Bronchial epithelial cell (primary cell): ENCODE measurements at regions not wholly inside any gene's neighbourhood (a gene's known extent, or its start where the extent isn't known, plus 50 kb on each side); places are given as distances from the start of the nearest gene placed in this dataset.

Experiments
- DNase-seq: peaks from one replicate; pipeline ENCODE4 v3.0.0-alpha.2; 2010; ENCODE audit warnings: low read depth
- FAIRE-seq: peaks from 2 replicates; lab custom pipeline; 2011; peaks lifted over from hg19 to GRCh38; lab: Jason Lieb, UNC
- H3K27me3 ChIP-seq: 2 replicates; pipeline ENCODE4 v1.5.1; 2011; ENCODE audit warnings: low read length; ENCODE audit not compliant: control insufficient read depth, insufficient read depth
- H3K36me3 ChIP-seq: 2 replicates; pipeline ENCODE4 v1.5.1; 2011; ENCODE audit warnings: low read length; ENCODE audit not compliant: control insufficient read depth, insufficient read depth
- H3K4me3 ChIP-seq: 2 replicates; pipeline ENCODE4 v1.5.1; 2011; ENCODE audit warnings: mild to moderate bottlenecking, low read depth, low read length, control low read depth
- CTCF ChIP-seq: IDR thresholded peaks from 2 replicates; pipeline ENCODE4 v1.5.1; 2011; ENCODE audit warnings: mild to moderate bottlenecking, moderate library complexity, low read length, control low read depth, inconsistent platforms; ENCODE audit not compliant: insufficient read depth, severe bottlenecking

GRCh38 chr15:69781411-69782125, 316.1 kb downstream of the TLE3 start:
- H3K4me3 ChIP-seq: no peak overlapping the region
- DNase-seq (no peak), FAIRE-seq (no peak)
- no peaks in the 10 kb centered on the region for H3K36me3 ChIP-seq
- no peak for TF ChIP-seq CTCF
- H3K27me3 ChIP-seq: peaks cover 8% of the 10 kb centered on the region

GRCh38 chr15:69782139-69782658, 315.5 kb downstream of the TLE3 start:
- no peak for FAIRE-seq
- no peak overlapping the region for H3K4me3 ChIP-seq

DNA sequence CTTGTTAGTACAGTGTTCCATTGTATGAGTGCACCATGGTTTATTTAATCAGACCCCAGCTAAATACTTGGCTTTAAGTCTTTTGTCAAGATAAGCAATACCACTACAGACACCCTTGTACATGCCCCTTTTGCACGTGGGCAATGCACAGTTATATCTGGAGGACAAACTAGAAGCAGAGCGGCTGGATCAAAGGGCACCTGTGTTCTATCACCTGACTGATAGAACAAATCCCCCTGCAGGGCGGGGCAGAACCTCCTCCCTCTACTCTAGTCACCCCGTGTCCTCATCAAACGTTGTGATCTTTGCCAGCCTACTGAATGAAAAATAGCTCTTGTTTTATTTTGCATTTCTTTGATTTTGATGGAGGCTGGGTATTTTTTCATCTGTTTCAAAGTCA, 314.9 kb downstream of the TLE3 start:
- Histone ChIP-seq H3K27me3 (peaks cover 8% of the 10 kb centered on the region), H3K4me3 (no peak overlapping the region), H3K36me3 (no peaks in the 10 kb centered on the region)
- FAIRE-seq (no peak), DNase-seq (no peak)
- TF ChIP-seq CTCF: no peak

More at GRCh38 chr15:69782139-69782658, 315.5 kb downstream of the TLE3 start:
- DNase-seq: no peak
- H3K36me3 ChIP-seq: no peaks in the 10 kb centered on the region
- no peak for TF ChIP-seq CTCF
- peaks cover 8% of the 10 kb centered on the region for H3K27me3 ChIP-seq

DNA sequence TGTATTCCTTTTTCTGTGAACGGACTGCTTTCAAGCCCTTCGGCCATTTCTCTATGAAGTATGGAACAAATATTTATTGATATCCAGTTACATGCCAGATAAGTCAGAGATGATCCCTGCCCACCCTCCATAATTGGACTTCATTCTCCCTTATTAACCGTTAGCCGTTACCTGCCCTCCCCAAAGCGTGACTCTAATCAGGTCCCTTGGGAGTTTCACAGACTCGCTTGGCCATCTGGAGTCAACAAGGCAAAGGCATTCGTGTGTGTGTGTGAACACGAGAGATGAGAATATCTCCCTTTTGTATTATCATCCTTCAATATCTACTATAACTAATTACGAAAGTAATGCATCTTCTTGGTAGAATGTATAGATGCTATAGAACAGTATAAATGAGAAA, 314.5 kb downstream of the TLE3 start:
- TF ChIP-seq CTCF: no peak
- peaks cover 8% of the 10 kb centered on the region for H3K27me3 ChIP-seq
- no peak for DNase-seq

DNA sequence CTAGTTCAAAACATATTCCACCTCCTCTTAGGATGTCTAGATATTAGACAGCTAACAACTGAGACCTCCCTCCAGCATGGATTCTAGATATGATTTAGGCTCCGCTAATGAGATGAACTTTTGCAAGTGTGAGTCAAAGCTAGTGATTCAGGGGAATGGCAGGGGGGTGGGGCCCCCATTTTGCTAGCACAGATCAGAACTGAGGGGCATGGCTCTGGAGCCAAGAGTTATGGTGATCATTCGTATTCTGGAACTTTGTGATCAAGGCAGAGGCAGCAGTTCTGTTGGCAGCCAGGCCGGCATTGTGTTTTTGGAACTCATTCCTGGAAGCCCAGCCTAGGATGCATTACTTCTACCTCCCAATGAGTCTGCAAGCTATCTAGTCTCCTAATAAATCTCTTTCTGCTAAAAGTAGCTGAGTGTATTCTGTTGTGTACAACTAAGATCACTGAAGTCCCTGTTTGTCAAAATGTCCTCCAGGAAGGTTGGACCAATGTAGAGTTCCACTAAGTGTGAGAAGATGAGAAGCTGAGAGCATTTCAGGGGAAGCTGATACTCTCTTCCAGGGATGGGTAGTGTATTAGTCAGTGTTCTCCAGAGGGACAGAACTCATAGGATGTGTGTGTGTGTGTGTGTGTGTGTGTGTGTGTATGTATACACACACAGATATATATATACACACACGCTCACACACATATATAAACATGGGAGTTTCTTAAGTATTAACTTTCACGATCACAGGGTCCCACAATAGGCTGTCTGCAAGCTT, 312.7 kb downstream of the TLE3 start:
- peak; percentile 10 for DNase-seq
- no peak for FAIRE-seq
- TF ChIP-seq CTCF: no peak

More for the DNA sequence above, 314.5 kb downstream of the TLE3 start:
- Histone ChIP-seq H3K36me3 (no peaks in the 10 kb centered on the region), H3K4me3 (no peak overlapping the region)
- no peak for FAIRE-seq

More for the DNA sequence above, 312.7 kb downstream of the TLE3 start:
- H3K4me3 ChIP-seq: no peak overlapping the region
- H3K36me3 ChIP-seq: no peaks in the 10 kb centered on the region
- peaks cover 7% of the 10 kb centered on the region for H3K27me3 ChIP-seq
